Astrocyte (in vitro differentiated cells and primary cell): ENCODE measurements at regions not wholly inside any gene's neighbourhood (a gene's known extent, or its start where the extent isn't known, plus 50 kb on each side); places are given as distances from the start of the nearest gene placed in this dataset.
A peak's percentile ranks its signal among the peaks of the same experiment; 100 is the strongest.

Experiments used
- DNase-seq: peaks from one replicate; pipeline ENCODE4 v3.0.0-alpha.2; 2010; ENCODE audit warnings: low read depth
- FAIRE-seq: peaks from 2 replicates; lab custom pipeline; 2011; peaks lifted over from hg19 to GRCh38; lab: Jason Lieb, UNC
- H2AFZ ChIP-seq: 2 replicates; pipeline ENCODE4 v1.6.0; 2012; ENCODE audit warnings: low read depth, low read length, inconsistent platforms
- H3K27ac ChIP-seq: 2 replicates; pipeline ENCODE4 v1.5.1; 2011; ENCODE audit warnings: low read depth, low read length, inconsistent platforms
- H3K27me3 ChIP-seq: 2 replicates; pipeline ENCODE4 v1.6.0; 2011; ENCODE audit warnings: low read length, inconsistent platforms; ENCODE audit not compliant: insufficient read depth
- H3K36me3 ChIP-seq: 2 replicates; pipeline ENCODE4 v1.5.1; 2011; ENCODE audit warnings: low read length, inconsistent platforms; ENCODE audit not compliant: insufficient read depth
- H3K4me1 ChIP-seq: 2 replicates; pipeline ENCODE4 v1.5.1; 2011; ENCODE audit warnings: low read length, inconsistent platforms; ENCODE audit not compliant: insufficient read depth
- H3K4me2 ChIP-seq: 2 replicates; pipeline ENCODE4 v1.6.0; 2012; ENCODE audit warnings: low read length, inconsistent platforms
- H3K4me3 ChIP-seq: 2 replicates; pipeline ENCODE4 v1.5.1; 2011; ENCODE audit warnings: low read depth, mild to moderate bottlenecking, low read length, inconsistent platforms; ENCODE audit not compliant: insufficient read depth
- H3K79me2 ChIP-seq: 2 replicates; pipeline ENCODE4 v1.6.0; 2012; ENCODE audit warnings: mild to moderate bottlenecking, low read length, inconsistent platforms; ENCODE audit not compliant: insufficient read depth
- H3K9ac ChIP-seq: 2 replicates; pipeline ENCODE4 v1.6.0; 2012; ENCODE audit warnings: mild to moderate bottlenecking, low read length, inconsistent platforms
- H3K9me3 ChIP-seq: 2 replicates; pipeline ENCODE4 v1.5.1; 2012; ENCODE audit warnings: low read depth, mild to moderate bottlenecking, low read length, inconsistent platforms; ENCODE audit not compliant: insufficient read depth
- H4K20me1 ChIP-seq: 2 replicates; pipeline ENCODE4 v1.6.0; 2012; ENCODE audit warnings: low read length, inconsistent platforms; ENCODE audit not compliant: insufficient read depth
- H3K27ac Mint-ChIP-seq: one replicate; pipeline ENCODE4 v1.8.0; 2021; ENCODE audit warnings: mild to moderate bottlenecking, mixed read lengths; ENCODE audit not compliant: unreplicated experiment
- H3K27me3 Mint-ChIP-seq: one replicate; pipeline ENCODE4 v1.8.0; 2021; ENCODE audit warnings: low read depth, mixed read lengths; ENCODE audit not compliant: unreplicated experiment
- H3K36me3 Mint-ChIP-seq: one replicate; pipeline ENCODE4 v1.8.0; 2021; ENCODE audit warnings: low read depth, mixed read lengths; ENCODE audit not compliant: unreplicated experiment
- H3K4me1 Mint-ChIP-seq: one replicate; pipeline ENCODE4 v1.8.0; 2021; ENCODE audit warnings: low read depth, mixed read lengths; ENCODE audit not compliant: unreplicated experiment
- H3K4me3 Mint-ChIP-seq: one replicate; pipeline ENCODE4 v1.8.0; 2021; ENCODE audit warnings: mild to moderate bottlenecking, moderate library complexity, mixed read lengths; ENCODE audit not compliant: unreplicated experiment
- H3K9me3 Mint-ChIP-seq: one replicate; pipeline ENCODE4 v1.8.0; 2021; ENCODE audit warnings: mild to moderate bottlenecking, mixed read lengths; ENCODE audit not compliant: unreplicated experiment
- CTCF ChIP-seq: IDR thresholded peaks from 2 replicates; pipeline ENCODE4 v1.5.1; 2011; ENCODE audit warnings: low read depth, mild to moderate bottlenecking, inconsistent platforms, low read length, moderate library complexity; ENCODE audit not compliant: insufficient read depth
- EZH2 ChIP-seq: IDR thresholded peaks from 2 replicates; pipeline ENCODE4 v1.6.1; 2012; ENCODE audit warnings: mild to moderate bottlenecking, low read length, inconsistent platforms; ENCODE audit not compliant: insufficient read depth

GRCh38 chr5:152083231-152083630 lies 158.6 kb upstream of the GLRA1 start:
- Histone ChIP-seq H3K36me3 (no peaks in the 10 kb centered on the region), H3K4me2 (no peak overlapping the region), H4K20me1 (no peaks in the 10 kb centered on the region), H3K9me3 (no peaks in the 10 kb centered on the region), H3K27me3 (no peaks in the 10 kb centered on the region), H3K4me1 (no peaks in the 10 kb centered on the region), H2AFZ (no peak overlapping the region), H3K27ac (no peak overlapping the region), H3K9ac (no peak overlapping the region), H3K4me3 (no peak overlapping the region), H3K79me2 (no peaks in the 10 kb centered on the region)
- FAIRE-seq (no peak), DNase-seq (no peak)
- H3K9me3 Mint-ChIP-seq = no peaks in the 10 kb centered on the region
- H3K27ac Mint-ChIP-seq = no peak overlapping the region
- no peak overlapping the region for H3K4me3 Mint-ChIP-seq
- no peaks in the 10 kb centered on the region for H3K4me1 Mint-ChIP-seq
- TF ChIP-seq EZH2 (no peak), CTCF (no peak)
- peaks cover 7% of the 10 kb centered on the region for H3K27me3 Mint-ChIP-seq
- no peaks in the 10 kb centered on the region for H3K36me3 Mint-ChIP-seq

GRCh38 chr5:152072091-152072490 lies 147.4 kb upstream of the GLRA1 start:
- H3K79me2 ChIP-seq = no peaks in the 10 kb centered on the region
- H2AFZ ChIP-seq = no peak overlapping the region
- DNase-seq (peak; percentile 24), FAIRE-seq (no peak)
- no peak overlapping the region for H3K4me3 ChIP-seq
- Mint-ChIP-seq H3K27me3 (peaks cover 4% of the 10 kb centered on the region), H3K9me3 (peaks cover 1% of the 10 kb centered on the region), H3K4me3 (no peak overlapping the region), H3K4me1 (peaks cover 8% of the 10 kb centered on the region), H3K36me3 (no peaks in the 10 kb centered on the region), H3K27ac (no peak overlapping the region)
- TF ChIP-seq CTCF (no peak), EZH2 (no peak)
- no peak overlapping the region for H3K27ac ChIP-seq
- no peaks in the 10 kb centered on the region for H3K27me3 ChIP-seq
- H3K4me1 ChIP-seq = no peaks in the 10 kb centered on the region
- no peaks in the 10 kb centered on the region for H3K9me3 ChIP-seq
- H3K4me2 ChIP-seq = no peak overlapping the region
- H3K36me3 ChIP-seq = no peaks in the 10 kb centered on the region
- no peaks in the 10 kb centered on the region for H4K20me1 ChIP-seq
- H3K9ac ChIP-seq = no peak overlapping the region

GRCh38 chr5:152070591-152070990 lies 145.9 kb upstream of the GLRA1 start:
- Histone ChIP-seq H3K27ac (no peak overlapping the region), H3K9ac (no peak overlapping the region), H3K79me2 (no peaks in the 10 kb centered on the region), H2AFZ (no peak overlapping the region), H3K4me1 (no peaks in the 10 kb centered on the region), H3K27me3 (no peaks in the 10 kb centered on the region), H3K4me3 (no peak overlapping the region), H3K9me3 (no peaks in the 10 kb centered on the region), H4K20me1 (no peaks in the 10 kb centered on the region), H3K4me2 (no peak overlapping the region), H3K36me3 (no peaks in the 10 kb centered on the region)
- H3K4me1 Mint-ChIP-seq = peaks cover 8% of the 10 kb centered on the region
- no peak for FAIRE-seq
- H3K4me3 Mint-ChIP-seq = no peak overlapping the region
- no peaks in the 10 kb centered on the region for H3K36me3 Mint-ChIP-seq
- TF ChIP-seq EZH2 (no peak), CTCF (no peak)
- H3K9me3 Mint-ChIP-seq = peaks cover 1% of the 10 kb centered on the region
- peaks cover 4% of the 10 kb centered on the region for H3K27me3 Mint-ChIP-seq
- no peak overlapping the region for H3K27ac Mint-ChIP-seq
- DNase-seq = no peak
